ENCODE measurements at regions not wholly inside any gene's neighbourhood (a gene's known extent, or its start where the extent isn't known, plus 50 kb on each side); places are given as distances from the start of the nearest gene placed in this dataset.

- no peak for TF ChIP-seq CTCF (IDR thresholded peaks at IDR 0.05)
- Histone ChIP-seq H3K36me3 (replicated peaks in 1 of 2; ENCODE audit: control insufficient read depth in 1 of 2, insufficient read depth in 2 of 2, low read length in 2 of 2) (no peaks in the 10 kb centered on the region), H3K27ac (ENCODE audit: low read depth in 1 of 2, low read length in 2 of 2) (no peak overlapping the region), H3K4me1 (ENCODE audit: control insufficient read depth in 1 of 2, insufficient read depth in 2 of 2, low read length in 2 of 2) (peaks cover 12 to 13% of the 10 kb centered on the region in 2 donors), H4K20me1 (ENCODE audit: insufficient read depth, low read length) (no peaks in the 10 kb centered on the region), H2AFZ (ENCODE audit: insufficient read depth, low read depth, low read length, poor library complexity, severe bottlenecking) (no peak overlapping the region), H3K79me2 (ENCODE audit: insufficient read depth, low read length) (no peaks in the 10 kb centered on the region), H3K4me2 (replicated peaks; ENCODE audit: extremely low read depth, low read length, poor library complexity, severe bottlenecking) (no peak overlapping the region), H3K9ac (ENCODE audit: insufficient read depth, low read length, poor library complexity, severe bottlenecking) (no peak overlapping the region), H3K9me3 (replicated peaks in 1 of 2; ENCODE audit: control insufficient read depth in 1 of 2, insufficient read depth in 1 of 2, low read length in 2 of 2) (no peaks in the 10 kb centered on the region), H3K27me3 (ENCODE audit: control insufficient read depth in 2 of 2, insufficient read depth in 2 of 2, low read length in 2 of 2) (no peaks in the 10 kb centered on the region), H3K4me3 (replicated peaks in 1 of 3; ENCODE audit: low read depth in 2 of 3, low read length in 3 of 3) (no peak overlapping the region)
- Mint-ChIP-seq H3K36me3 (no peaks in the 10 kb centered on the region), H3K27me3 (ENCODE audit: low read depth in 3 of 3) (peaks cover 0 to 5% (median 0%) of the 10 kb centered on the region in 3 donors), H3K4me3 (peak overlapping the region in 1 of 2 donors; percentile 73), H3K9me3 (no peaks in the 10 kb centered on the region), H3K27ac (peak overlapping the region in 1 of 7 donors; percentile 41), H3K4me1 (peaks cover 30% of the 10 kb centered on the region)
- intact Hi-C loops (cut with micrococcal nuclease): no loop called here
- peak in 1 of 3 donors; percentile 4 for DNase-seq
Observed at GRCh38 chr2:64398516-64399129, 55.3 kb upstream of the LGALSL start.

GRCh38 chr2:64399521-64399920, 54.4 kb upstream of the LGALSL start:
- no peaks in the 10 kb centered on the region for H3K36me3 Mint-ChIP-seq
- no peak overlapping the region for H3K9ac ChIP-seq (ENCODE audit: insufficient read depth, low read length, poor library complexity, severe bottlenecking)
- no peak overlapping the region for H3K4me3 ChIP-seq (replicated peaks in 1 of 3; ENCODE audit: low read depth in 2 of 3, low read length in 3 of 3)
- TF ChIP-seq CTCF (IDR thresholded peaks at IDR 0.05): no peak
- peaks cover 0 to 2% (median 0%) of the 10 kb centered on the region in 7 donors for H3K9me3 Mint-ChIP-seq
- no peak overlapping the region for H2AFZ ChIP-seq (ENCODE audit: insufficient read depth, low read depth, low read length, poor library complexity, severe bottlenecking)
- H3K36me3 ChIP-seq (replicated peaks in 1 of 2; ENCODE audit: control insufficient read depth in 1 of 2, insufficient read depth in 2 of 2, low read length in 2 of 2): no peaks in the 10 kb centered on the region
- no peaks in the 10 kb centered on the region for H3K79me2 ChIP-seq (ENCODE audit: insufficient read depth, low read length)
- 100% methylated on average over 2 of the region's 2 CpGs for WGBS (ENCODE audit: insufficient coverage)
- no peak overlapping the region for H3K27ac Mint-ChIP-seq
- H3K9me3 ChIP-seq (replicated peaks in 1 of 2; ENCODE audit: control insufficient read depth in 1 of 2, insufficient read depth in 1 of 2, low read length in 2 of 2): no peaks in the 10 kb centered on the region
- intact Hi-C loops (cut with micrococcal nuclease): no loop called here
- H3K27ac ChIP-seq (ENCODE audit: low read depth in 1 of 2, low read length in 2 of 2): no peak overlapping the region
- H3K4me2 ChIP-seq (replicated peaks; ENCODE audit: extremely low read depth, low read length, poor library complexity, severe bottlenecking): no peak overlapping the region
- peaks cover 16 to 19% of the 10 kb centered on the region in 2 donors for H3K4me1 ChIP-seq (ENCODE audit: control insufficient read depth in 1 of 2, insufficient read depth in 2 of 2, low read length in 2 of 2)
- H3K4me3 Mint-ChIP-seq: no peak overlapping the region
- H3K27me3 ChIP-seq (ENCODE audit: control insufficient read depth in 2 of 2, insufficient read depth in 2 of 2, low read length in 2 of 2): no peaks in the 10 kb centered on the region
- peaks cover 0 to 5% (median 0%) of the 10 kb centered on the region in 3 donors for H3K27me3 Mint-ChIP-seq (ENCODE audit: low read depth in 3 of 3)
- peaks cover 39% of the 10 kb centered on the region for H3K4me1 Mint-ChIP-seq
- DNase-seq: no peak
- no peaks in the 10 kb centered on the region for H4K20me1 ChIP-seq (ENCODE audit: insufficient read depth, low read length)
